ENCODE measurements at regions not wholly inside any gene's neighbourhood (a gene's known extent, or its start where the extent isn't known, plus 50 kb on each side); places are given as distances from the start of the nearest gene placed in this dataset.

DNA sequence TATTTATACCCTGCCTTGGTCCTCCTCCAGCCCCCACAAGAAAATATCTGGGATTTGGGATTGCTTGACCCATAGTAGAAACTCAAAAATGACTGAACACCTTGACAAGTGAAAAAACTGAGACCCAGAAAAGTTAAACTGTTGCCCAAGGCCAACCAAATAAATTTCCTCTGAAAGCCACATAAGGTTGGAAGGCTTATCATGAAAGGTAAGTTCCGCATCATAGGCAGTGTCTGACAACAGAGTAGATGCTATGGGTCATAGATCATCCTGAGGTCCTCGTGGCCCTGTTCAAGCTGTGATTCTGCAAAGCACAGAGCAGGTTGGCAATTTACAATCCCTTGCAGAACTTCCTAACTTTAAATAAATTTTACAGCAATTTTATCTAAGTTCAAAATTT is 140.8 kb upstream of the TSC22D2 start:
- TF ChIP-seq, protein P1, sequence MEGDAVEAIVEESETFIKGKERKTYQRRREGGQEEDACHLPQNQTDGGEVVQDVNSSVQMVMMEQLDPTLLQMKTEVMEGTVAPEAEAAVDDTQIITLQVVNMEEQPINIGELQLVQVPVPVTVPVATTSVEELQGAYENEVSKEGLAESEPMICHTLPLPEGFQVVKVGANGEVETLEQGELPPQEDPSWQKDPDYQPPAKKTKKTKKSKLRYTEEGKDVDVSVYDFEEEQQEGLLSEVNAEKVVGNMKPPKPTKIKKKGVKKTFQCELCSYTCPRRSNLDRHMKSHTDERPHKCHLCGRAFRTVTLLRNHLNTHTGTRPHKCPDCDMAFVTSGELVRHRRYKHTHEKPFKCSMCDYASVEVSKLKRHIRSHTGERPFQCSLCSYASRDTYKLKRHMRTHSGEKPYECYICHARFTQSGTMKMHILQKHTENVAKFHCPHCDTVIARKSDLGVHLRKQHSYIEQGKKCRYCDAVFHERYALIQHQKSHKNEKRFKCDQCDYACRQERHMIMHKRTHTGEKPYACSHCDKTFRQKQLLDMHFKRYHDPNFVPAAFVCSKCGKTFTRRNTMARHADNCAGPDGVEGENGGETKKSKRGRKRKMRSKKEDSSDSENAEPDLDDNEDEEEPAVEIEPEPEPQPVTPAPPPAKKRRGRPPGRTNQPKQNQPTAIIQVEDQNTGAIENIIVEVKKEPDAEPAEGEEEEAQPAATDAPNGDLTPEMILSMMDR (IDR thresholded peaks at IDR 0.05; ENCODE audit: low read depth, low read length) = no peak
- no peak overlapping the region for H3K4me3 ChIP-seq (ENCODE audit: low read depth, low read length)

DNA sequence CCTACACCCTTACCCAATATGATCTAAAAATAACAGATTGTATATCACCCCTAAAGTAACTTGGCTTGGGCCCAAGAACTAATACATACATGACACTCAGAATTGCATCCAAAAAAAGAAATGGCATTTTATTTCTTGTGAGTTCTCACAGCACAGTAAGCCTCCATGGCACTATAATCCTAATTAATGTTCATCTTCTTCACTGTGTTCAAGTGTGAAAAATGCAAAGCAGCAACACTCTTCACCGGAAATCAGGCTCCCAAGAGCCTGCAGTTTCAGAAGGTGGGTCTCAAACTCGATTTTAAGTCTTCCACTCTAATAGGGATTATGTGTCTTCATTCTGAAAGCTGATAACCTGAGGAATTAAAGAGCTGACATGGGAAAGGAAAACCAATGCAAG is 142.8 kb upstream of the TSC22D2 start:
- TF ChIP-seq, protein P1 (IDR thresholded peaks at IDR 0.05; ENCODE audit: low read depth, low read length) = no peak
- no peak overlapping the region for H3K4me3 ChIP-seq (ENCODE audit: low read depth, low read length)

DNA sequence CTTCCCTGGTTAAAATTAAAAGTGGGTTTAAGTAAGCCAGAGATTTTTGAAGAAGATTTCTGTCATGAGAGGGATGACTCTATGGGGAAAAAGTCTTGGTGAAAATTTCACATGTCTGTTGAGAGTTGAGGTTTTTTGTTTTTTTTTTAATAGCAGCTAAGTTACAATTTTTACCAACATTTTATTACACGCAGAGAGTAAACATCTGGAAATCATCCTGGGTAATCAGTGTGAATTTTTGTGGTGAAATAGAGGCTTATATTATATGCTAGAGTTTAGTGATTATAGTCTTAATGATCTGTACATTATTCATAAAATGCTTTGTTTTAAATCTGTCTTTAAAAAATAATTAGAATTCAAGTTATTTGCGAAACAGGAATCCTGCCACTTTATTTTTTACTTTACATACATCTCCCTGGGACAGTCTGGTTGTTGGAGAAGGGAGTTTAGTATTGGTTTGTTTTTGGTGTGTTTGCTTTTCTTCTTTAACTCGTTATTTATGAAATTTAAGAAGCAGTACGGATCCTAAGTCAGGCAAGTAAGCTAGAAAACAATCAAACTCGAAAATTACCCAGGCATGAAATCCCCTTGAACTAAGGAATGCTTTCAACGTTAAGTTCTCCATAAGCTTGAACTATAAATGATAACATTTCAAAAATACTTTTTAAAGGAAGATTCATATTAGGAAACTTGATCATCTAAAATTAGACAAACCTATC is 143.4 kb upstream of the TSC22D2 start:
- no peak overlapping the region for H3K4me3 ChIP-seq (ENCODE audit: low read depth, low read length)
- TF ChIP-seq, protein P1 (IDR thresholded peaks at IDR 0.05; ENCODE audit: low read depth, low read length) = no peak

DNA sequence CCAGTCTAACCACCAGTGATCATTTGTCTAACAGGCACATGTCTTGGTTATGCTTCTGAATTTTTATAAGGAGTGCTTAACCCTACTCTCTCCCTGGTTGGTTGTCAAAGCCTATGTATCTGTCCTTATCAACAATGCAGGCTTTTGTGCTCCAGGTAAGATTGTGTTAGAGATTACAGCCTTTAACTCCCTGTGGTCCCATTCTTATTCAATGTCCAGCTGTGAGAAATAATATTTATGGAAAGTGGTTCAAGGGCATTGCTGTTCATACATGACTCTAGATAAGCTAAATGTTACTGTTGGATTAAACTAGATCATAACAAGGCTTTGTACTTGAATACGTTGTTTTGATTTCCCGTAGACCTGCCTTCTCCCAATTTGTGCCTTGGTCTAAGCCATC is 146.1 kb upstream of the TSC22D2 start:
- TF ChIP-seq, protein P1 (IDR thresholded peaks at IDR 0.05; ENCODE audit: low read depth, low read length) = no peak
- H3K4me3 ChIP-seq (ENCODE audit: low read depth, low read length) = no peak overlapping the region

GRCh38 chr3:150261418-150261817 is 146.7 kb upstream of the TSC22D2 start:
- no peak overlapping the region for H3K4me3 ChIP-seq (ENCODE audit: low read depth, low read length)
- TF ChIP-seq, protein P1 (IDR thresholded peaks at IDR 0.05; ENCODE audit: low read depth, low read length) = no peak

GRCh38 chr3:150260398-150260710 is 147.7 kb upstream of the TSC22D2 start:
- TF ChIP-seq, protein P1 (IDR thresholded peaks at IDR 0.05; ENCODE audit: low read depth, low read length) = no peak
- H3K4me3 ChIP-seq (ENCODE audit: low read depth, low read length) = no peak overlapping the region

- H3K4me3 ChIP-seq (ENCODE audit: low read depth, low read length) = no peak overlapping the region
- TF ChIP-seq, protein P1 (IDR thresholded peaks at IDR 0.05; ENCODE audit: low read depth, low read length) = no peak
Measured at GRCh38 chr3:150259526-150260397, 148.3 kb upstream of the TSC22D2 start.

Data from WI38 (cell line).